GM12892 (cell line): ENCODE measurements at regions not wholly inside any gene's neighbourhood (a gene's known extent, or its start where the extent isn't known, plus 50 kb on each side); places are given as distances from the start of the nearest gene placed in this dataset.

ENCODE experiments used
- POLR2AphosphoS5 ChIP-seq: IDR thresholded peaks from 2 replicates; pipeline ENCODE4 v1.6.1; 2011; ENCODE audit warnings: low read depth, low read length, control low read depth
- TAF1 ChIP-seq: IDR thresholded peaks from 2 replicates; pipeline ENCODE4 v1.6.1; 2011; ENCODE audit warnings: low read depth, mild to moderate bottlenecking, control low read depth, low read length, borderline replicate concordance

- TF ChIP-seq POLR2AphosphoS5: no peak
- no peak for TF ChIP-seq TAF1
These were observed 1259.9 kb downstream of the CDH12 start for GRCh38 chr5:21593261-21593660.
